Testis (tissue), 2 donors: ENCODE measurements at regions not wholly inside any gene's neighbourhood (a gene's known extent, or its start where the extent isn't known, plus 50 kb on each side); places are given as distances from the start of the nearest gene placed in this dataset.

Source experiments
- DNase-seq: peaks from one replicate; pipeline ENCODE4 v3.0.0-alpha.2; 2019
- H3K27ac ChIP-seq, 2 donors: fragments of 200-600 bp; sonication (generic); one replicate each; pipeline ENCODE4 v1.5.1; 2019
- H3K27me3 ChIP-seq: fragments of 200-600 bp; sonication (generic); one replicate; pipeline ENCODE4 v1.5.1; 2019
- H3K36me3 ChIP-seq: fragments of 200-600 bp; sonication (generic); one replicate; pipeline ENCODE4 v1.5.1; 2017; ENCODE audit warnings: low read depth; ENCODE audit errors: missing control alignments
- H3K4me1 ChIP-seq: fragments of 200-600 bp; sonication (generic); one replicate; pipeline ENCODE4 v1.5.1; 2019
- H3K4me3 ChIP-seq, 2 donors: fragments of 200-600 bp; sonication (generic); one replicate each; pipeline ENCODE4 v1.5.1; 2017 to 2019
- H3K9me3 ChIP-seq: fragments of 200-600 bp; sonication (generic); one replicate; pipeline ENCODE4 v1.5.1; 2017
- CTCF ChIP-seq, 3 experiments: fragments of 450-650 bp in 2 of 3; fragments of 200-600 bp in 1 of 3; sonication (generic) in 1 of 3; IDR thresholded peaks; one replicate each; pipeline ENCODE4 v1.5.1; 2016 to 2019; ENCODE audit warnings: antibody characterized with exemption in 3 of 3, mild to moderate bottlenecking in 2 of 3, moderate library complexity in 1 of 3
- POLR2A ChIP-seq: fragments of 450-650 bp; IDR thresholded peaks from one replicate; pipeline ENCODE4 v1.6.1; 2017; ENCODE audit warnings: antibody characterized with exemption, mild to moderate bottlenecking, moderate library complexity
- WGBS, 2 donors: methylation state at CpG; one replicate each; pipeline ENCODE4 v1.1.5; 2018; 5-methylcytosine and 5-hydroxymethylcytosine counted together
- intact Hi-C: fragments of 100-400 bp; cut with DNase I; formaldehyde crosslinking; loops from one replicate; pipeline ENCODE4 v1.15.1; 2023; ENCODE audit warnings: low total_unique reads

GRCh38 chr4:144562019-144562705 is 83.8 kb upstream of the HHIP start:
- intact Hi-C loops: no loop called here
- WGBS, 2 donors: 40 to 47% methylated on average over 10 of the region's 10 CpGs
- H3K9me3 ChIP-seq: no peaks in the 10 kb centered on the region
- DNase-seq: no peak
- no peak overlapping the region for H3K27ac ChIP-seq
- no peak for TF ChIP-seq CTCF (IDR thresholded peaks at IDR 0.05)
- TF ChIP-seq POLR2A: no peak
- H3K27me3 ChIP-seq: no peaks in the 10 kb centered on the region
- no peaks in the 10 kb centered on the region for H3K4me1 ChIP-seq
- no peaks in the 10 kb centered on the region for H3K36me3 ChIP-seq
- H3K4me3 ChIP-seq: no peak overlapping the region

GRCh38 chr4:144564358-144564757 is 81.6 kb upstream of the HHIP start:
- DNase-seq: no peak
- 36 to 55% methylated on average over 3 of the region's 3 CpGs for WGBS, 2 donors
- Histone ChIP-seq H3K27ac (no peak overlapping the region), H3K9me3 (no peaks in the 10 kb centered on the region), H3K4me1 (no peaks in the 10 kb centered on the region), H3K4me3 (no peak overlapping the region), H3K27me3 (no peaks in the 10 kb centered on the region), H3K36me3 (no peaks in the 10 kb centered on the region)
- intact Hi-C loops: no loop called here
- no peak for TF ChIP-seq POLR2A
- TF ChIP-seq CTCF (IDR thresholded peaks at IDR 0.05): no peak

- 92 to 95% methylated on average over 4 of the region's 4 CpGs for WGBS, 2 donors
- Histone ChIP-seq H3K4me3 (no peak overlapping the region), H3K9me3 (no peaks in the 10 kb centered on the region), H3K27me3 (no peaks in the 10 kb centered on the region), H3K27ac (no peak overlapping the region), H3K4me1 (no peaks in the 10 kb centered on the region), H3K36me3 (no peaks in the 10 kb centered on the region)
- DNase-seq: no peak
- no peak for TF ChIP-seq CTCF (IDR thresholded peaks at IDR 0.05)
- no peak for TF ChIP-seq POLR2A
- intact Hi-C loops: no loop called here
These were observed 80.3 kb upstream of the HHIP start for GRCh38 chr4:144565527-144566195.

- no peaks in the 10 kb centered on the region for H3K36me3 ChIP-seq
- peak; percentile 17 for DNase-seq
- no peaks in the 10 kb centered on the region for H3K9me3 ChIP-seq
- H3K4me3 ChIP-seq: no peak overlapping the region
- H3K27ac ChIP-seq: no peak overlapping the region
- H3K27me3 ChIP-seq: no peaks in the 10 kb centered on the region
- TF ChIP-seq POLR2A (no peak), CTCF (IDR thresholded peaks at IDR 0.05) (no peak)
- H3K4me1 ChIP-seq: no peaks in the 10 kb centered on the region
- WGBS, 2 donors: 76 to 90% methylated on average over 3 to 7 of the region's 7 CpGs
- intact Hi-C loops: no loop called here
These were observed 73.3 kb upstream of the HHIP start for GRCh38 chr4:144572660-144573059.

GRCh38 chr4:144574000-144574399 is 72.0 kb upstream of the HHIP start:
- DNase-seq: no peak
- intact Hi-C loops: no loop called here
- TF ChIP-seq POLR2A (no peak), CTCF (IDR thresholded peaks at IDR 0.05) (no peak)
- Histone ChIP-seq H3K4me1 (no peaks in the 10 kb centered on the region), H3K27me3 (no peaks in the 10 kb centered on the region), H3K9me3 (no peaks in the 10 kb centered on the region), H3K4me3 (no peak overlapping the region), H3K27ac (no peak overlapping the region), H3K36me3 (no peaks in the 10 kb centered on the region)
- WGBS, 2 donors: 19 to 56% methylated on average over 1 of the region's 1 CpG
